Naive thymus-derived CD8-positive, alpha-beta T cell (primary cell): ENCODE measurements at regions not wholly inside any gene's neighbourhood (a gene's known extent, or its start where the extent isn't known, plus 50 kb on each side); places are given as distances from the start of the nearest gene placed in this dataset.
"Not testable (repeated sequence)": the region's sequence is repeated elsewhere in the genome, so short reads cannot be mapped to it uniquely, and the experiment has no call there.

Experiments
- ATAC-seq, 2 donors: fragments of 150-1000 bp; cut with Tn5 transposase in 1 of 2; sonication (Bioruptor Pico), chemical (Tn5 transposase) in 1 of 2; 1 replicate in 1 of 2; 2 replicates in 1 of 2; pipeline ENCODE4 v1.10.0; 2021; ENCODE audit warnings: mild to moderate bottlenecking in 2 of 2, moderate library complexity in 2 of 2
- POLR2A ChIA-PET: fragments of 350-600 bp; sonication (Branson Sonifier 250); formaldehyde crosslinking; loops from one replicate; lab custom pipeline; 2021; ENCODE audit warnings: antibody characterized with exemption; lab: Charles Lee
- DNase-seq, 10 donors: peaks; one replicate each; pipeline versions ENCODE4 v3.0.0 to v3.0.0-alpha.2; 2020 to 2022
- H3K27ac Mint-ChIP-seq, 10 donors: one replicate each; pipeline ENCODE4 v1.8.0; 2020 to 2022; ENCODE audit warnings: mild to moderate bottlenecking in 10 of 10, mixed read lengths in 10 of 10, moderate library complexity in 4 of 10, inconsistent platforms in 1 of 10
- H3K27me3 Mint-ChIP-seq, 5 donors: one replicate each; pipeline ENCODE4 v1.8.0; 2021 to 2022; ENCODE audit warnings: mixed read lengths in 5 of 5
- H3K36me3 Mint-ChIP-seq, 3 donors: one replicate each; pipeline ENCODE4 v1.8.0; 2020 to 2022; ENCODE audit warnings: mixed read lengths in 3 of 3, mild to moderate bottlenecking in 2 of 3, inconsistent platforms in 1 of 3
- H3K4me1 Mint-ChIP-seq, 4 donors: one replicate each; pipeline ENCODE4 v1.8.0; 2021 to 2022; ENCODE audit warnings: mixed read lengths in 4 of 4
- H3K4me3 Mint-ChIP-seq, 10 donors: one replicate each; pipeline ENCODE4 v1.8.0; 2020 to 2022; ENCODE audit warnings: mild to moderate bottlenecking in 10 of 10, mixed read lengths in 10 of 10, moderate library complexity in 6 of 10, inconsistent platforms in 1 of 10
- H3K9me3 Mint-ChIP-seq, 9 donors: one replicate each; pipeline ENCODE4 v1.8.0; 2020 to 2022; ENCODE audit warnings: mixed read lengths in 9 of 9, mild to moderate bottlenecking in 3 of 9, inconsistent platforms in 1 of 9, moderate library complexity in 1 of 9

- Mint-ChIP-seq H3K27ac (no peak overlapping the region), H3K9me3 (peaks cover 0 to 13% (median 0%) of the 10 kb centered on the region in 9 donors), H3K27me3 (no peaks in the 10 kb centered on the region), H3K4me1 (no peaks in the 10 kb centered on the region), H3K36me3 (no peaks in the 10 kb centered on the region), H3K4me3 (no peak overlapping the region)
- POLR2A ChIA-PET, result no interaction called here
- DNase-seq (no peak), ATAC-seq (no peak)
Observed at GRCh38 chr5:99607124-99607523, 678.3 kb upstream of the CHD1 start.

- Mint-ChIP-seq H3K4me3 (no peak overlapping the region), H3K36me3 (no peaks in the 10 kb centered on the region), H3K9me3 (peaks cover 0 to 13% (median 0%) of the 10 kb centered on the region in 9 donors), H3K27ac (no peak overlapping the region), H3K4me1 (no peaks in the 10 kb centered on the region), H3K27me3 (no peaks in the 10 kb centered on the region)
- POLR2A ChIA-PET, result no interaction called here
- ATAC-seq, result no peak
- no peak for DNase-seq
Observed at GRCh38 chr5:99605904-99606303, 677.1 kb upstream of the CHD1 start.

GRCh38 chr5:99600952-99601351 is 672.1 kb upstream of the CHD1 start:
- DNase-seq, result no peak
- Mint-ChIP-seq H3K4me3 (no peak overlapping the region), H3K4me1 (no peaks in the 10 kb centered on the region), H3K27ac (no peak overlapping the region), H3K27me3 (no peaks in the 10 kb centered on the region), H3K9me3 (peaks cover 0 to 4% (median 0%) of the 10 kb centered on the region in 9 donors), H3K36me3 (no peaks in the 10 kb centered on the region)
- POLR2A ChIA-PET, result no interaction called here
- ATAC-seq, result no peak

GRCh38 chr5:99590806-99591205 is 662.0 kb upstream of the CHD1 start:
- no peak overlapping the region for H3K4me3 Mint-ChIP-seq
- no peak overlapping the region for H3K27ac Mint-ChIP-seq
- no peak for DNase-seq
- POLR2A ChIA-PET, result no interaction called here
- H3K27me3 Mint-ChIP-seq, result no peaks in the 10 kb centered on the region
- H3K36me3 Mint-ChIP-seq, result no peaks in the 10 kb centered on the region
- peaks cover 0 to 12% (median 1%) of the 10 kb centered on the region in 9 donors for H3K9me3 Mint-ChIP-seq
- H3K4me1 Mint-ChIP-seq, result no peaks in the 10 kb centered on the region
- ATAC-seq, result no peak

- H3K4me1 Mint-ChIP-seq, result no peaks in the 10 kb centered on the region
- H3K27me3 Mint-ChIP-seq, result no peaks in the 10 kb centered on the region
- no peak overlapping the region for H3K27ac Mint-ChIP-seq
- no peaks in the 10 kb centered on the region for H3K36me3 Mint-ChIP-seq
- DNase-seq, result no peak
- H3K9me3 Mint-ChIP-seq, result peaks cover 0 to 12% (median 1%) of the 10 kb centered on the region in 9 donors
- no peak overlapping the region for H3K4me3 Mint-ChIP-seq
- no peak for ATAC-seq
- POLR2A ChIA-PET, result no interaction called here
Observed at GRCh38 chr5:99589424-99589823, 660.6 kb upstream of the CHD1 start.

GRCh38 chr5:99587983-99588382 is 659.2 kb upstream of the CHD1 start:
- Mint-ChIP-seq H3K9me3 (peaks cover 0 to 12% (median 1%) of the 10 kb centered on the region in 9 donors), H3K27me3 (no peaks in the 10 kb centered on the region), H3K27ac (no peak overlapping the region), H3K36me3 (no peaks in the 10 kb centered on the region), H3K4me3 (no peak overlapping the region), H3K4me1 (no peaks in the 10 kb centered on the region)
- DNase-seq, result no peak
- ATAC-seq, result no peak
- POLR2A ChIA-PET, result no interaction called here

- Mint-ChIP-seq H3K27ac (no peak overlapping the region), H3K36me3 (no peaks in the 10 kb centered on the region), H3K4me3 (no peak overlapping the region), H3K4me1 (no peaks in the 10 kb centered on the region), H3K27me3 (no peaks in the 10 kb centered on the region), H3K9me3 (peaks cover 0 to 12% (median 0%) of the 10 kb centered on the region in 9 donors)
- no peak for DNase-seq
- POLR2A ChIA-PET, result no interaction called here
- ATAC-seq, result no peak
Observed at GRCh38 chr5:99586878-99587277, 658.1 kb upstream of the CHD1 start.

- H3K4me3 Mint-ChIP-seq, H3K9me3 Mint-ChIP-seq, H3K27me3 Mint-ChIP-seq, POLR2A ChIA-PET, H3K36me3 Mint-ChIP-seq, ATAC-seq, H3K4me1 Mint-ChIP-seq, H3K27ac Mint-ChIP-seq, DNase-seq: not testable (repeated sequence)
Observed at GRCh38 chr5:99581204-99581603, 652.4 kb upstream of the CHD1 start.

GRCh38 chr5:99562937-99563627 is 634.3 kb upstream of the CHD1 start:
- H3K4me3 Mint-ChIP-seq, DNase-seq, H3K27ac Mint-ChIP-seq, ATAC-seq, H3K27me3 Mint-ChIP-seq, H3K4me1 Mint-ChIP-seq, H3K36me3 Mint-ChIP-seq, POLR2A ChIA-PET: not testable (repeated sequence)
- peaks cover 0 to 11% (median 4%) of the 10 kb centered on the region in 9 donors for H3K9me3 Mint-ChIP-seq

- H3K27me3 Mint-ChIP-seq, result peaks cover 0 to 2% (median 0%) of the 10 kb centered on the region in 5 donors
- DNase-seq (no peak), ATAC-seq (no peak)
- H3K4me1 Mint-ChIP-seq, result no peaks in the 10 kb centered on the region
- H3K9me3 Mint-ChIP-seq, result no peaks in the 10 kb centered on the region
- POLR2A ChIA-PET, result no interaction called here
- no peaks in the 10 kb centered on the region for H3K36me3 Mint-ChIP-seq
- H3K4me3 Mint-ChIP-seq, result no peak overlapping the region
- no peak overlapping the region for H3K27ac Mint-ChIP-seq
Observed at GRCh38 chr5:99553211-99553810, 624.5 kb upstream of the CHD1 start.

GRCh38 chr5:99544356-99544755 is 615.5 kb upstream of the CHD1 start:
- no peak overlapping the region for H3K4me3 Mint-ChIP-seq
- no peak for DNase-seq
- H3K27ac Mint-ChIP-seq, result no peak overlapping the region
- H3K36me3 Mint-ChIP-seq, result no peaks in the 10 kb centered on the region
- POLR2A ChIA-PET, result no interaction called here
- no peak for ATAC-seq
- no peaks in the 10 kb centered on the region for H3K4me1 Mint-ChIP-seq
- no peaks in the 10 kb centered on the region for H3K9me3 Mint-ChIP-seq
- peaks cover 0 to 3% (median 0%) of the 10 kb centered on the region in 5 donors for H3K27me3 Mint-ChIP-seq

GRCh38 chr5:99543841-99544240 is 615.0 kb upstream of the CHD1 start:
- ATAC-seq, result no peak
- Mint-ChIP-seq H3K4me1 (no peaks in the 10 kb centered on the region), H3K9me3 (no peaks in the 10 kb centered on the region), H3K27me3 (peaks cover 0 to 3% (median 0%) of the 10 kb centered on the region in 5 donors), H3K27ac (no peak overlapping the region), H3K36me3 (no peaks in the 10 kb centered on the region), H3K4me3 (no peak overlapping the region)
- no peak for DNase-seq
- POLR2A ChIA-PET, result no interaction called here

GRCh38 chr5:99534241-99534640 is 605.4 kb upstream of the CHD1 start:
- H3K4me3 Mint-ChIP-seq, H3K27ac Mint-ChIP-seq, H3K9me3 Mint-ChIP-seq, H3K4me1 Mint-ChIP-seq, H3K27me3 Mint-ChIP-seq, POLR2A ChIA-PET, H3K36me3 Mint-ChIP-seq, DNase-seq, ATAC-seq: not testable (repeated sequence)

- H3K27ac Mint-ChIP-seq, POLR2A ChIA-PET, H3K4me3 Mint-ChIP-seq, DNase-seq, H3K36me3 Mint-ChIP-seq, ATAC-seq, H3K4me1 Mint-ChIP-seq, H3K9me3 Mint-ChIP-seq, H3K27me3 Mint-ChIP-seq: not testable (repeated sequence)
Observed at GRCh38 chr5:99521666-99522065, 592.9 kb upstream of the CHD1 start.
